ENCODE measurements at regions not wholly inside any gene's neighbourhood (a gene's known extent, or its start where the extent isn't known, plus 50 kb on each side); places are given as distances from the start of the nearest gene placed in this dataset. TPM values are rescaled to one million over a fixed set of nuclear protein-coding genes. Genes with fewer than 3 reads are reported as not detected.

DNA sequence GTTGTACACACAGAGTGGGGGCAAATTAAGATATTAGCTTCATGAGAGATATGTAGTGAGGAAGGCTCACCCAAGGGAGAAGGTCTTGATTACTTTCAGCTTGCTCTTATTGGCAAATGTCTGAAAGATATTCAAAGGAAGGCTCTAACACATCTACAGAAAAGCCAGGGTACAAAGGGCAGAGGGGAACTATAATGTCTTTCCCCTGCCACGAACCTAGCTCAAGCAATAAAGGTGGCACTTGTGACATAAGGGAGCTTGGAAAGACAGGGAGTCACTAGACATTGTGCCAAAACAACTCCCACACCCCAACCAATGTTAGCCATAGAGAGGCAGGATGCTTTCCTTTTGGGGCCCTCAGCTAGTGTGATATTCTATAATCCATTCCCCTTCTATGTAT, 52.2 kb upstream of the SOX9 start:
- no peaks in the 10 kb centered on the region for H3K27me3 ChIP-seq
- H2AFZ ChIP-seq: no peak overlapping the region
- H4K20me1 ChIP-seq (ENCODE audit: insufficient read depth, poor library complexity, severe bottlenecking): no peaks in the 10 kb centered on the region
- TF ChIP-seq EZH2 (IDR thresholded peaks at IDR 0.05; ENCODE audit: borderline replicate concordance) (no peak), EZH2phosphoT487 (IDR thresholded peaks at IDR 0.05; ENCODE audit: low read depth, severe bottlenecking, unreplicated experiment) (no peak)
- TF ChIP-seq, protein P1, sequence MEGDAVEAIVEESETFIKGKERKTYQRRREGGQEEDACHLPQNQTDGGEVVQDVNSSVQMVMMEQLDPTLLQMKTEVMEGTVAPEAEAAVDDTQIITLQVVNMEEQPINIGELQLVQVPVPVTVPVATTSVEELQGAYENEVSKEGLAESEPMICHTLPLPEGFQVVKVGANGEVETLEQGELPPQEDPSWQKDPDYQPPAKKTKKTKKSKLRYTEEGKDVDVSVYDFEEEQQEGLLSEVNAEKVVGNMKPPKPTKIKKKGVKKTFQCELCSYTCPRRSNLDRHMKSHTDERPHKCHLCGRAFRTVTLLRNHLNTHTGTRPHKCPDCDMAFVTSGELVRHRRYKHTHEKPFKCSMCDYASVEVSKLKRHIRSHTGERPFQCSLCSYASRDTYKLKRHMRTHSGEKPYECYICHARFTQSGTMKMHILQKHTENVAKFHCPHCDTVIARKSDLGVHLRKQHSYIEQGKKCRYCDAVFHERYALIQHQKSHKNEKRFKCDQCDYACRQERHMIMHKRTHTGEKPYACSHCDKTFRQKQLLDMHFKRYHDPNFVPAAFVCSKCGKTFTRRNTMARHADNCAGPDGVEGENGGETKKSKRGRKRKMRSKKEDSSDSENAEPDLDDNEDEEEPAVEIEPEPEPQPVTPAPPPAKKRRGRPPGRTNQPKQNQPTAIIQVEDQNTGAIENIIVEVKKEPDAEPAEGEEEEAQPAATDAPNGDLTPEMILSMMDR (IDR thresholded peaks at IDR 0.05; ENCODE audit: poor library complexity): no peak
- no peaks in the 10 kb centered on the region for H3K79me2 ChIP-seq
- H3K4me2 ChIP-seq: no peak overlapping the region
- H3K4me1 ChIP-seq (ENCODE audit: insufficient read depth): no peaks in the 10 kb centered on the region
- H3K4me3 ChIP-seq: no peak overlapping the region
- no peak for DNase-seq (ENCODE audit: low spot score)
- H3K9me3 ChIP-seq (ENCODE audit: low read depth): no peaks in the 10 kb centered on the region
- no peaks in the 10 kb centered on the region for H3K9me2 ChIP-seq (replicated peaks; ENCODE audit: insufficient read depth)
- H3K36me3 ChIP-seq (replicated peaks; ENCODE audit: insufficient read depth, low read depth): no peaks in the 10 kb centered on the region
- no peak overlapping the region for H3K27ac ChIP-seq
- 78% methylated on average over 1 of the region's 1 CpG for WGBS (ENCODE audit: low lambda C conversion rate, missing lambda C conversion rate)

DNA sequence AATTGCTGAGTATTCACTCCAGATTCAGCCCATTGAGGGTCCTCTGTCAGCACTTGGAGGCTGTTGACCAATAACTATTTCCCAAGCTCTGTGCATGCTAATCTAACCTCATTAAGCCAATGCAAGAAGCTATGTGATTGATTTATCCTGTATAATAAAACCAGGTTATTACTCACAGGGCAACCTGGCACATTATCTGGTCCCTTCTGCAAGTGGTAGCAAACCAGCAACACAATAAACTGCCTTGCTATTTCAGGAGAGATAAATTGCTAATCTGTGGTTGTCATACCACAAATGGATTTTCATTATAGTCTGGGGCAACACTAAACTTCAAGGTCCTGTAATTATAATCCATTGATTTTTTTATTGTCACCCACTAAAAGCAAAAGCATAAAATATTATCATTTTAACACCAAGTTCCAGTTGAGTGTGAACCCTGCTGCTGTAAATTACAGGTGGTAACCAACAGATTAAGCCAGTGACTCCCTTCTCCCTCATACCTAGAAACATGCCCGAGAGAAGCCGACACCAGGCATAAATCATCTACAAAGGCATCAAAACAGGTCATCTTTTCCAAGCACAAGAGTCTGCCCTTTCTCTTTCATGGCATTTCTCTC, 51.1 kb upstream of the SOX9 start:
- no peak overlapping the region for H3K4me3 ChIP-seq
- H3K4me1 ChIP-seq (ENCODE audit: insufficient read depth): no peaks in the 10 kb centered on the region
- no peaks in the 10 kb centered on the region for H3K79me2 ChIP-seq
- TF ChIP-seq, protein P1 (IDR thresholded peaks at IDR 0.05; ENCODE audit: poor library complexity): no peak
- TF ChIP-seq EZH2 (IDR thresholded peaks at IDR 0.05; ENCODE audit: borderline replicate concordance): no peak
- TF ChIP-seq EZH2phosphoT487 (IDR thresholded peaks at IDR 0.05; ENCODE audit: low read depth, severe bottlenecking, unreplicated experiment): no peak
- H4K20me1 ChIP-seq (ENCODE audit: insufficient read depth, poor library complexity, severe bottlenecking): no peaks in the 10 kb centered on the region
- H3K9me3 ChIP-seq (ENCODE audit: low read depth): no peaks in the 10 kb centered on the region
- 66% methylated on average over 2 of the region's 2 CpGs for WGBS (ENCODE audit: low lambda C conversion rate, missing lambda C conversion rate)
- no peaks in the 10 kb centered on the region for H3K27me3 ChIP-seq
- no peak overlapping the region for H2AFZ ChIP-seq
- no peaks in the 10 kb centered on the region for H3K36me3 ChIP-seq (replicated peaks; ENCODE audit: insufficient read depth, low read depth)
- no peak overlapping the region for H3K27ac ChIP-seq
- no peaks in the 10 kb centered on the region for H3K9me2 ChIP-seq (replicated peaks; ENCODE audit: insufficient read depth)
- no peak overlapping the region for H3K4me2 ChIP-seq
- no peak for DNase-seq (ENCODE audit: low spot score)

Small RNA genes in the stretch of these regions (small RNA-seq; reads per million reads assigned to genes)
- not detected for gene RNU7-155P

Data from hepatocyte (in vitro differentiated cells).